Amygdala (tissue), 56 donors: ENCODE measurements at regions not wholly inside any gene's neighbourhood (a gene's known extent, or its start where the extent isn't known, plus 50 kb on each side); places are given as distances from the start of the nearest gene placed in this dataset.

ENCODE experiments used
- DNase-seq, 56 donors: peaks; one replicate each; lab custom pipeline; 2025; lab: John Stamatoyannopoulos, UW

- DNase-seq, result no peak
These were observed 190.3 kb upstream of the POU3F2 start for GRCh38 chr6:98644063-98644462.

DNA sequence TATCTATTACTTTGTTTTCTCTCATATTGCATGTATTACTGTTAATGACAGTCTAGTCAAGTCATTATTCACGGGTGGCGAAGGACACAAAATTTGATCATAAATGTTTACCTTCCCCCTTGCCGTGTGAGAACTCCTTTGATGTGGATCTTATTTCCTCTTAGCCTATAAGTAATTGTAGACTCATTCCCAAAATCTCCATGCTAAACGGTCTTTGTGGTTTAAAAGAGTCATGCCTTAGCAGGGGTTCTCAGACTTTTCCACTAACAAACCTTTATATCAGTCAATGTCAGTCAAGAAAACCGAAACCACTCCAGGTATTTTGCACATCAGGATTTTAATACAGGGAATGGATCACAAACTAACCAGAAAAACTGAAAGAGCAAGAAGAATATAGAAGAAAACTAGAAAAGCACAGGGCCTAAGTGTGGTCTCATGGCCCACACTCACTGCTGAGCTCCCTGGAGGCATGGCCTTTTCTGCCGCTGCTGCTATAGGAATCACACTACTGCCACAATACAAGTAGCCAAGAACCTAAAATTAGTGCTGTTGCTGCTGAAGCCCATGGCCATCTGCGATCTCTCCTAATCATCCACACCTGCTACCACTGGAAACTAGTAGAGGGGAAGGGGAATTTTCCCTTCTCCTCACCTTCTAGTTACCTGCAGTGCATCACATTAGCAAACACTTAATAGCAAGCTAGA lies 186.0 kb upstream of the POU3F2 start:
- no peak for DNase-seq

- DNase-seq, result no peak
These were observed 183.4 kb upstream of the POU3F2 start for GRCh38 chr6:98650941-98651340.

- DNase-seq, result no peak
These were observed 181.2 kb upstream of the POU3F2 start for GRCh38 chr6:98653179-98653578.

GRCh38 chr6:98657764-98658163 lies 176.6 kb upstream of the POU3F2 start:
- no peak for DNase-seq

DNA sequence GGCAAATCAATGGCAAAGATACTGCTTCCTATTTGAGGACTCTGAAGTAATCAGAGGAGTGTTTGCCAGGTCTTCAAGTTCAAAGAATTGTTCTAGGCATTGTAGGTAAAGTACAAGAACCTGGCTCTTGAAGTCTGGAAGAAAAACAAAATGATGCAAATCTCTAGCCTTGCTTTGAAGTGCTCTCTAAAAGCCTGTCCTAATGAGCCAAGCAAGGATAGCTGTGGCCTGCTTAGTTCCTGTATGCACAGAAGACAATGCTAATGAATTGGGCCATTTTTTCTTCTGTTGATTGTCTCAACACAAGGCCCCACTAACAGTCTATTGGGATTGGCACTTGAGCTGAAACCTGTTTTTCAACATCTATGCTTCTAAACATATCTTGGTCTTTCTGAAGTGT lies 165.0 kb upstream of the POU3F2 start:
- DNase-seq, result peak in 2 of 56 donors; percentile 2 to 18

DNA sequence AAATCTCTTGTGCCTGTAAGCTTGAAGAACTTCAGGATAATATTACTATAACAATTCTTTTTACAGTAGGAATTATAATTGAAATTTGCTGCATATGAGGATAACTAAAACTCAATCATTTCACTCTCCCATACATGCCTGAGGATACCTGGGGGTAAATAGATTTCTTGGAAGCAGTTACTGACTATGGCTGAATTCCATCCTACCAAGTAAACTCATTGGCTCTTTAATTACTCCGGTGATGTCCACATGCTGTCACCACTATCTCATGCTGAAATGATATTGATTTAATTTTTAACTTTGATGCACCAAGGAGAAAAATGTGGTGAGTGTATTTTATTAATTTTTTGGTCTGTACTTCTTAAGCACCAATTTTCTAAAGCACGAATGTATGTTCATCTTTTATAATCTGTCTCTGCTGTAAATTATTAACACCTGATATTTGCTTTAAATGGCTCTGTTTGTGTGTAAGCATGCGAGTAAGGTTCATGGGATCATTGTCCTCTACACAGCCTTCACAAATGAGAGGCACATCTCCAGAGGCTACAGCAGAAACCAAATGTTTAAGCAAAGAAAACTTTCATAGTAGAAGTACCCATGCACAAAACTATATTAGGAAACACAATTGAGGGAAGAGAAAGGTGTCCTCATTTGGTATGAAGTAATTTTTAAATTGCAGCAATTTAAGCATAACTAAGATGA lies 164.2 kb upstream of the POU3F2 start:
- DNase-seq, result no peak

DNA sequence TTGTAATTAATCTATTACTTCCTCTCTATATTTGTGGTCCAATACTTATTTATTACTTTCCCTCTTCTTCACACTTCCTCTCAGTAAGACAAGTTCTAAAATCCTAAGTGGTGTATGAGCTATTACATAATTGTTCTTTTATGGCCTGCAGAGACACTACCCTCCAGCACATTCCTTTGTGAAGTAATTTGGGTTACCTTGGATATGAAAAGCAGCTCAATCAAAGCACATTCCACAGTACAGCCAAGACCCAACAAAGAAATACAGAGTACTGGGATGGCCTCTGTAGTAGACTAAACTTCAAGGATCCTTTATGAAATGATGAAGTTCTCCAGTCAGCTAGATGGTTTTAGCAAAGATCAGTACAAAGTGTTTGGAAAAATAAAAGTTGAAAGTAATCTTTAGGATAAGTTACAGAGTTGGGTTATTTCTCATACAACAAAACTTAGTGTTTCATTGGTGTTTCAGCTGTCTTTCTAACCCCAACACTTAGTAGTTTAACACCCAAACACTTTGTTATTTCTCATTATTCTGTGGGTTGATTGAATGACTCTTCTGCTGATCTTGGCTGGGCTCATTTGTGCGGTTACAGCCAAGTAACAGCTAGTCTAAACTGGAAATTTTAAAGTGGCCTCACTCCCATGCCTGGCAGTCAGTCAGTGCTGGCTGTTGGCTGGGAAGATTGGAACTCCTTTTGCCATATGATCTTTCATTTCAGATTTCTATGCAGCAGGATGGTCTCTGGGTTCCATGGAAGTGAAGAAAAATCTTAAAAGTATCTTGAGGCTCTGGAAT lies 161.5 kb upstream of the POU3F2 start:
- DNase-seq, result peak in 13 of 56 donors; percentile 0 to 36 (median 8)

GRCh38 chr6:98678481-98678880 lies 155.9 kb upstream of the POU3F2 start:
- DNase-seq, result no peak

GRCh38 chr6:98686008-98686601 lies 148.3 kb upstream of the POU3F2 start:
- DNase-seq, result no peak

- DNase-seq, result no peak
These were observed 146.6 kb upstream of the POU3F2 start for GRCh38 chr6:98687752-98688151.

- peak in 43 of 56 donors; percentile 2 to 70 (median 23) for DNase-seq
These were observed 139.1 kb upstream of the POU3F2 start for GRCh38 chr6:98695091-98695801.

- DNase-seq, result no peak
These were observed 123.0 kb upstream of the POU3F2 start for GRCh38 chr6:98711380-98711779.

DNA sequence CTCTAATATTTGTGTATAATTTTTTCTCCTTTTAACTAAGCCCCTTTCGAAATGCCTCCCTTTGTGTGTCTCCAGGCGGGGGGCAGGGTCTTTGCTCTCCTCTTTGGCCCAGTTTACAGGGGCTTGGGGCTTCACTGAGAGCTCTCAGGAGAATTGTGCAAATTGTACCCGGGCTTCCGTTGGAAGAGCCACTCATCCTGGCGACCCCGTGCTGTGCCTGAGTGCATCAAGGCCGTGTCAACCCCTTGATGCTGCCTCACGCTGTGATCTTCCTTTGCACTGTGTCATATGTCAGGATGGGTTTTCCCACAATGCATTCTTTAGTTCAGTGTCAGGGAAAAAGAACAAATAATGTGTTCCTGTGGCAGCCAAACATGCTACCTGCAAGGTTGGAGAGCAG lies 118.0 kb upstream of the POU3F2 start:
- no peak for DNase-seq

GRCh38 chr6:98717322-98717877 lies 117.0 kb upstream of the POU3F2 start:
- no peak for DNase-seq

GRCh38 chr6:98717988-98718387 lies 116.4 kb upstream of the POU3F2 start:
- DNase-seq, result no peak

- no peak for DNase-seq
These were observed 109.8 kb upstream of the POU3F2 start for GRCh38 chr6:98724537-98724936.

GRCh38 chr6:98747273-98747672 lies 87.1 kb upstream of the POU3F2 start:
- DNase-seq, result no peak

- no peak for DNase-seq
These were observed 86.4 kb upstream of the POU3F2 start for GRCh38 chr6:98747960-98748359.

DNA sequence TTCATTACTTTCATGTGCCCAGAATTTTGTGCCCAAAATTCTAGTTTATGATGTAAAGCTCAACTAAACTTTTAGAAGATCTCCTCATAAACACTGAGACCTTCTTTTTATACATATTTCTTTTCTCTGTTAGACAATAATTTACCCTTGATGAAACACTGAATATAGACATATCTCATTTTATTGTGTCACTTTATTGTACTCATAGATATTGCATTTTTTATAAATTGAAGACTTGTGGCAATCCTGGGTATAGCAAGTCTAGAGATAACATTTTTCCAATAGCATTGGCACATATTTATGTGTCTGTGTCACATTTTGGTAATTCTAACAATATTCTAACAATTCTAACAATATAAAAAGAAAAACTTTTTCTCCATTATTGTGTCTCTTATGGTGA lies 74.9 kb upstream of the POU3F2 start:
- no peak for DNase-seq
